Small intestine (tissue), 7 donors: ENCODE measurements at regions not wholly inside any gene's neighbourhood (a gene's known extent, or its start where the extent isn't known, plus 50 kb on each side); places are given as distances from the start of the nearest gene placed in this dataset.

ENCODE experiments used
- DNase-seq, 2 donors: peaks; one replicate each; pipeline versions ENCODE4 v3.0.0 to v3.0.0-alpha.2; 2013
- FAIRE-seq: peaks from 2 replicates; lab custom pipeline; 2012; peaks lifted over from hg19 to GRCh38; lab: Jason Lieb, UNC
- H3K27ac ChIP-seq, 3 donors: one replicate each; pipeline ENCODE4 v1.5.1; 2013; ENCODE audit warnings: low read length in 2 of 3, mild to moderate bottlenecking in 2 of 3, control low read depth in 1 of 3, inconsistent platforms in 1 of 3, low read depth in 1 of 3, moderate library complexity in 1 of 3
- H3K27me3 ChIP-seq, 3 donors: one replicate each; pipeline ENCODE4 v1.6.1; 2013; ENCODE audit warnings: low read length in 3 of 3, inconsistent platforms in 1 of 3; ENCODE audit not compliant: control insufficient read depth in 3 of 3, insufficient read depth in 3 of 3
- H3K36me3 ChIP-seq, 3 donors: one replicate each; pipeline ENCODE4 v1.6.1; 2013; ENCODE audit warnings: low read length in 3 of 3, inconsistent platforms in 1 of 3, low read depth in 1 of 3, mild to moderate bottlenecking in 1 of 3, moderate library complexity in 1 of 3; ENCODE audit not compliant: control insufficient read depth in 3 of 3, insufficient read depth in 2 of 3
- H3K4me1 ChIP-seq, 3 donors: one replicate each; pipeline ENCODE4 v1.6.1; 2013; ENCODE audit warnings: low read length in 2 of 3, inconsistent platforms in 1 of 3, low read depth in 1 of 3, mild to moderate bottlenecking in 1 of 3, moderate library complexity in 1 of 3; ENCODE audit not compliant: control insufficient read depth in 3 of 3, insufficient read depth in 2 of 3
- H3K4me3 ChIP-seq, 3 donors: one replicate each; pipeline ENCODE4 v1.5.1; 2013; ENCODE audit warnings: low read length in 3 of 3, control low read depth in 1 of 3, inconsistent platforms in 1 of 3, low read depth in 1 of 3, mild to moderate bottlenecking in 1 of 3, moderate library complexity in 1 of 3
- H3K9me3 ChIP-seq, 2 donors: one replicate each; pipeline ENCODE4 v1.6.1; 2013; ENCODE audit warnings: low read depth in 1 of 2, low read length in 1 of 2; ENCODE audit not compliant: control insufficient read depth in 2 of 2, insufficient read depth in 1 of 2
- WGBS, 3 donors: extraction: QIAGEN DNeasy Blood & Tissue Kit; methylation state at CpG; one replicate each; pipeline ENCODE4 v1.1.7; 2013; 5-methylcytosine and 5-hydroxymethylcytosine counted together
- donor health status: healthy with polysubstance abuse.
- donor health status: control.
- donor health status: control.
- donor health status: Bipolar disorder and iron deficiency.
- donor health status: healthy.

GRCh38 chr16:62205459-62205858 lies 169.2 kb upstream of the CDH8 start:
- 34 to 36% (median 36%) methylated on average over 1 of the region's 1 CpG for WGBS, 3 donors

GRCh38 chr16:62201911-62202310 lies 165.7 kb upstream of the CDH8 start:
- 59 to 72% (median 66%) methylated on average over 8 of the region's 8 CpGs for WGBS, 3 donors
- Histone ChIP-seq H3K4me1 (no peaks in the 10 kb centered on the region), H3K4me3 (no peak overlapping the region), H3K27me3 (no peaks in the 10 kb centered on the region), H3K36me3 (no peaks in the 10 kb centered on the region), H3K9me3 (no peaks in the 10 kb centered on the region), H3K27ac (no peak overlapping the region)
- DNase-seq (no peak), FAIRE-seq (no peak)

More at GRCh38 chr16:62205459-62205858, 169.2 kb upstream of the CDH8 start:
- H3K9me3 ChIP-seq, result no peaks in the 10 kb centered on the region
- H3K27ac ChIP-seq, result no peak overlapping the region
- DNase-seq (no peak), FAIRE-seq (no peak)
- no peak overlapping the region for H3K4me3 ChIP-seq
- H3K4me1 ChIP-seq, result no peaks in the 10 kb centered on the region
- no peaks in the 10 kb centered on the region for H3K27me3 ChIP-seq
- no peaks in the 10 kb centered on the region for H3K36me3 ChIP-seq

GRCh38 chr16:62194828-62195227 lies 158.6 kb upstream of the CDH8 start:
- H3K27ac ChIP-seq, result no peak overlapping the region
- no peak for FAIRE-seq

GRCh38 chr16:62190426-62190825 lies 154.2 kb upstream of the CDH8 start:
- no peaks in the 10 kb centered on the region for H3K36me3 ChIP-seq
- 26 to 40% (median 31%) methylated on average over 2 of the region's 2 CpGs for WGBS, 3 donors
- no peak overlapping the region for H3K4me3 ChIP-seq
- no peak for DNase-seq
- FAIRE-seq, result no peak
- H3K4me1 ChIP-seq, result no peaks in the 10 kb centered on the region
- no peaks in the 10 kb centered on the region for H3K9me3 ChIP-seq
- H3K27me3 ChIP-seq, result no peaks in the 10 kb centered on the region
- H3K27ac ChIP-seq, result no peak overlapping the region

More at GRCh38 chr16:62194828-62195227, 158.6 kb upstream of the CDH8 start:
- Histone ChIP-seq H3K9me3 (no peaks in the 10 kb centered on the region), H3K27me3 (no peaks in the 10 kb centered on the region), H3K4me1 (no peaks in the 10 kb centered on the region), H3K36me3 (no peaks in the 10 kb centered on the region), H3K4me3 (no peak overlapping the region)
- DNase-seq, result no peak
- 45 to 54% (median 48%) methylated on average over 3 of the region's 3 CpGs for WGBS, 3 donors

- Histone ChIP-seq H3K4me1 (no peaks in the 10 kb centered on the region), H3K4me3 (no peak overlapping the region), H3K27ac (no peak overlapping the region), H3K9me3 (no peaks in the 10 kb centered on the region), H3K27me3 (no peaks in the 10 kb centered on the region), H3K36me3 (no peaks in the 10 kb centered on the region)
- WGBS, 3 donors, result 79 to 83% (median 81%) methylated on average over 11 of the region's 11 CpGs
- FAIRE-seq (no peak), DNase-seq (no peak)
Observed at GRCh38 chr16:62177351-62178203, 141.3 kb upstream of the CDH8 start.

GRCh38 chr16:62170642-62171041 lies 134.4 kb upstream of the CDH8 start:
- FAIRE-seq, result no peak
- no peaks in the 10 kb centered on the region for H3K9me3 ChIP-seq
- H3K27ac ChIP-seq, result no peak overlapping the region
- H3K36me3 ChIP-seq, result no peaks in the 10 kb centered on the region
- 50 to 81% (median 79%) methylated on average over 2 of the region's 2 CpGs for WGBS, 3 donors
- H3K4me3 ChIP-seq, result no peak overlapping the region
- no peak for DNase-seq
- H3K27me3 ChIP-seq, result no peaks in the 10 kb centered on the region
- H3K4me1 ChIP-seq, result no peaks in the 10 kb centered on the region

GRCh38 chr16:62167551-62167950 lies 131.3 kb upstream of the CDH8 start:
- H3K4me1 ChIP-seq, result no peaks in the 10 kb centered on the region
- no peak overlapping the region for H3K27ac ChIP-seq
- H3K36me3 ChIP-seq, result no peaks in the 10 kb centered on the region
- DNase-seq (no peak), FAIRE-seq (no peak)
- H3K4me3 ChIP-seq, result no peak overlapping the region
- no peaks in the 10 kb centered on the region for H3K9me3 ChIP-seq
- no peaks in the 10 kb centered on the region for H3K27me3 ChIP-seq
- WGBS, 3 donors, result 88 to 98% (median 93%) methylated on average over 1 of the region's 1 CpG

- DNase-seq, result no peak
Observed at GRCh38 chr16:62157544-62157943, 121.3 kb upstream of the CDH8 start.

More at GRCh38 chr16:62157544-62157943, 121.3 kb upstream of the CDH8 start:
- FAIRE-seq, result no peak
- no peak overlapping the region for H3K4me3 ChIP-seq
- H3K36me3 ChIP-seq, result no peaks in the 10 kb centered on the region
- no peaks in the 10 kb centered on the region for H3K4me1 ChIP-seq
- H3K27ac ChIP-seq, result no peak overlapping the region
- H3K27me3 ChIP-seq, result no peaks in the 10 kb centered on the region
- 92 to 96% (median 93%) methylated on average over 3 of the region's 3 CpGs for WGBS, 3 donors
- no peaks in the 10 kb centered on the region for H3K9me3 ChIP-seq
